Stimulated activated CD8-positive, alpha-beta memory T cell treated with anti-CD3 and anti-CD28 coated beads, Interleukin-7, amount 100 ng/mL, for 4 hours (primary cell): ENCODE measurements at regions not wholly inside any gene's neighbourhood (a gene's known extent, or its start where the extent isn't known, plus 50 kb on each side); places are given as distances from the start of the nearest gene placed in this dataset.
A peak's percentile ranks its signal among the peaks of the same experiment; 100 is the strongest.

Source experiments
- DNase-seq, 2 donors: peaks; one replicate each; pipeline ENCODE4 v3.0.0-alpha.2; 2020; ENCODE audit warnings: low read depth in 2 of 2

DNA sequence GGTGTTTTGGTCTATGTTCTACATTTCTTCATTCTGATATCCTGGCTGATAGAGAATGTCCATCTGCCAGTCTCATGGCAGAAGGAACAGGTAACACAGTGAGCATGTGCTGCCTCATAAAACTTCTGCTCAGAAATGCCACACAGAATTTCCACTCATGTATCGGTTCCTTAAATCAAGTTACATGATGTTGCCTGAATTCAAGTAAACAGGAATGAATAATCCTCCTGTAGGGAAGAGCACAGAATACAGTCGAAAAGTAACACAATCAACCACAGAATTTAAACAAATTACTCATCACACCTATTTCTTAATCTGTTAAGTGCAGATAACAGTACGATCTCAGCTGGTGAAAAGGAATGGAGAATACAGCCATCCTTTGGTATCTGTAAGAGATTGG is 74.7 kb downstream of the FAM217A start:
- no peak for DNase-seq

DNA sequence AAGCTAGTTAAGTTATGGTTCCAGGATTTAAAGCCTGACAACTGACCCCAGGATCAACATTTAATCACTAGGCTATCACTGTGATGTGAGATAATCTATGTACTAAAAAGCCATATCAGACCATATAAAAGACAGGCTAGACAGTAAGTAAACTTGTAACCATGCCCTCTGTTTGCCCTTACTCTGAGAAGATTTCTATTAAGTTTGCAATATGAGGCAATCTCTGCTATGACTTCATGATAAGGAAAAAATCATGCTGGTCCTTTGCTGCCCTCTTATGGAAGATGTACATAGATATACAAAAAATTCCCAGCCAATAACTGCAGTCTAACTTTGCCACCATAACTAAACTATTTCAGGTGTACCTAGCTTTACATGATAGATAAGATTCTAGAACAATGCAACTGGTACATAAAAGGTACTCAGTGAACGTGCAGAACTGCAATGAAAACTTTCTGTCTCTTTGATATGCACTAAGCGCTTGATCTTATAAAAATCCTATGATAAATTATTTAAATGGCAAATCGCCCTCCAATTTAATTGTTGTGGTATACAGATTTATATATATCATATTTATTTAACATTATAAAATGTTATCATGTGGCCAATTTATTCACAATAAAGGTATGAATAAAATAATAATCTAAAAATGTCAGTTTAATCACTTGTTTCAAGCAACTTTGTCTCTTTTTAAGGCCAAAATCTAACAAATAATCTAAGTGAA is 70.5 kb downstream of the FAM217A start:
- DNase-seq = no peak

GRCh38 chr6:4009486-4009885 is 69.5 kb downstream of the FAM217A start:
- DNase-seq = no peak

- DNase-seq = no peak
These were observed 68.9 kb downstream of the FAM217A start for GRCh38 chr6:4010048-4010447.

GRCh38 chr6:4010689-4011090 is 68.2 kb downstream of the FAM217A start:
- DNase-seq = no peak

DNA sequence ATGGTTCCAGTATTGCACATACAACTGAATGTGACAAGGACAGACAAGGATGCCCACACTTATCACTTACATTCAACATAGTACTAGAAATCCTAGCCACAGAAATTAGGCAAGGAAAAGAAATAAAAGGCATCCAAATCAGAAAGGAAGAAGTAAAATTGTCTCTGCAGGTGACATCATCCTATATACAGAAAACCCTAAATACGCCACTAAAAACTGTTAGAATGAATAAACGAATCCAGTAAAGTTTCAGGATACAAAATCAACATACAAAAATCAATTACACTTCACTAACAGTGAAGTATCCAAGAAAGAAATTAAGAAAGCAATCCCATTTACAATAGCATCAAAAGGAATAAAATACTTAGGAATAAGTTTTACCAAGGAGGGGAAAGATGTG is 66.1 kb downstream of the FAM217A start:
- no peak for DNase-seq

- no peak for DNase-seq
These were observed 61.7 kb downstream of the FAM217A start for GRCh38 chr6:4017058-4017739.

- no peak for DNase-seq
These were observed 61.1 kb downstream of the FAM217A start for GRCh38 chr6:4017834-4018170.

GRCh38 chr6:4018171-4018923 is 60.6 kb downstream of the FAM217A start:
- peak; percentile 92 to 96 for DNase-seq
